Omental fat pad (tissue), 3 donors: ENCODE measurements at regions not wholly inside any gene's neighbourhood (a gene's known extent, or its start where the extent isn't known, plus 50 kb on each side); places are given as distances from the start of the nearest gene placed in this dataset.

Experiments used
- ATAC-seq: fragments of 150-250 bp; one replicate; pipeline ENCODE4 v1.9.1; 2016; ENCODE audit warnings: mild to moderate bottlenecking, moderate library complexity; ENCODE audit not compliant: low FRiP score
- DNase-seq: peaks from one replicate; pipeline ENCODE4 v3.0.0-alpha.2; 2019; ENCODE audit warnings: low spot score
- CTCF ChIP-seq, 3 donors: fragments of 450-650 bp; IDR thresholded peaks; one replicate each; pipeline ENCODE4 v1.5.1; 2016 to 2017; ENCODE audit warnings: antibody characterized with exemption in 3 of 3, mild to moderate bottlenecking in 3 of 3, moderate library complexity in 2 of 3

DNA sequence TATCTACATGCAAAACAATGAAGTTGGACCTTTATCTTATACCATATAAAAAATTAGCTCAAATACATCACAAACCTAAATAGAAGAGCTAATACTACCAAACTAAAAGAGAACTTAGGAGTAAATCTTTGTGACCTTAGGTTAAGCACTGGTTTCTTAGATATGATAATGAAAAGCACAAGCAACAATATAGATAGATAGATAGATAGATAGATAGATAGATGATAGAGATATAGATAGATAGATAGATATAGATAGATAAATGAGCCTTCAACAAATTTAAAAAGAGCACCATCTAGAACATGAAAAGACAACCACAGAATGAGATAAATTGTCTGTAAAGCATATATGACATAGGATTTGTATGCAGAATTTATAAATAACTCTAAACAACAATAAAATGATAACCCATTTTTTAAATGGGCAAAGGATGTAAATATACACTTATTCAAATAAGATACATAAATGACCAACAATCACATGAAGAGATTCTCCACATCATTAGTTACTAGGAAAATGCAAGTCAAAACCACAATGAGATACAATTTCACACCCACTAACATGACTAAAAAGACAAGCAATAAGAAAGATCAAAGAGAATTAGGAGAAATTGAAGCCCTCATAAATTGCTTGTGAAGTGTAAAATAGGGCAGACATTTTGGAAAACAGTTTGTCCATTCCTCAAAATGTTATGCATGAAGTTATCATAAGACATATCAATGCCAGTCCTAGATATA lies 293.7 kb downstream of the BTG1 start:
- DNase-seq, result no peak
- no peak for ATAC-seq
- no peak for TF ChIP-seq CTCF (IDR thresholded peaks at IDR 0.05)

GRCh38 chr12:91846466-91847055 lies 299.1 kb downstream of the BTG1 start:
- no peak for TF ChIP-seq CTCF (IDR thresholded peaks at IDR 0.05)
- no peak for DNase-seq
- no peak for ATAC-seq

DNA sequence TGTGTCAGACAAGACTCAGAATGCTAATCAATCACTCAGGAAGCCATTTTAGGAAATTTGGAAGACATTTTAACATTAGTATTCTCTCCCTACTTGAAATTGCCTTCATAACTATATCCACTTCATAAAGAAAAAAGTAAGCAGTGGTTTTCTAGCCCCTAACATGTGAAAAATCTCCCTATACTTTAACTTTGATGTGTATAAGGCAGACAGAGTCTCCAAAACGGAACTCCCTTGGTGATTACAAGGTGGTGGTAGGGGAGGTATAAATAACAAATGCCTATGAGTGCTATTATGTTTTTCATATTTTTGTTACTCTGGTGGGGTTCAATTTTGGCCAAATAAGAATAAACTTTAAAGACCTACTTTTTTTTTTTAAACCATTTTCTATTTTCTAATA lies 300.3 kb downstream of the BTG1 start:
- ATAC-seq (no peak), DNase-seq (no peak)
- TF ChIP-seq CTCF (IDR thresholded peaks at IDR 0.05), result no peak

- ATAC-seq, result no peak
- no peak for DNase-seq
- no peak for TF ChIP-seq CTCF (IDR thresholded peaks at IDR 0.05)
These were observed 303.8 kb downstream of the BTG1 start for GRCh38 chr12:91841822-91842221.

- DNase-seq (no peak), ATAC-seq (no peak)
- TF ChIP-seq CTCF (IDR thresholded peaks at IDR 0.05), result no peak
These were observed 308.9 kb downstream of the BTG1 start for GRCh38 chr12:91836696-91837095.

GRCh38 chr12:91836264-91836663 lies 309.4 kb downstream of the BTG1 start:
- ATAC-seq (no peak), DNase-seq (no peak)
- no peak for TF ChIP-seq CTCF (IDR thresholded peaks at IDR 0.05)

GRCh38 chr12:91835693-91836092 lies 310.0 kb downstream of the BTG1 start:
- TF ChIP-seq CTCF (IDR thresholded peaks at IDR 0.05), result no peak
- no peak for ATAC-seq
- no peak for DNase-seq
